Stimulated activated CD4-positive, alpha-beta T cell treated with anti-CD3 and anti-CD28 coated beads, Interleukin-4, amount 100 ng/mL, for 24 hours (primary cell): ENCODE measurements at regions not wholly inside any gene's neighbourhood (a gene's known extent, or its start where the extent isn't known, plus 50 kb on each side); places are given as distances from the start of the nearest gene placed in this dataset.

ENCODE experiments used
- DNase-seq: peaks from one replicate; pipeline ENCODE4 v3.0.0-alpha.2; 2020

DNA sequence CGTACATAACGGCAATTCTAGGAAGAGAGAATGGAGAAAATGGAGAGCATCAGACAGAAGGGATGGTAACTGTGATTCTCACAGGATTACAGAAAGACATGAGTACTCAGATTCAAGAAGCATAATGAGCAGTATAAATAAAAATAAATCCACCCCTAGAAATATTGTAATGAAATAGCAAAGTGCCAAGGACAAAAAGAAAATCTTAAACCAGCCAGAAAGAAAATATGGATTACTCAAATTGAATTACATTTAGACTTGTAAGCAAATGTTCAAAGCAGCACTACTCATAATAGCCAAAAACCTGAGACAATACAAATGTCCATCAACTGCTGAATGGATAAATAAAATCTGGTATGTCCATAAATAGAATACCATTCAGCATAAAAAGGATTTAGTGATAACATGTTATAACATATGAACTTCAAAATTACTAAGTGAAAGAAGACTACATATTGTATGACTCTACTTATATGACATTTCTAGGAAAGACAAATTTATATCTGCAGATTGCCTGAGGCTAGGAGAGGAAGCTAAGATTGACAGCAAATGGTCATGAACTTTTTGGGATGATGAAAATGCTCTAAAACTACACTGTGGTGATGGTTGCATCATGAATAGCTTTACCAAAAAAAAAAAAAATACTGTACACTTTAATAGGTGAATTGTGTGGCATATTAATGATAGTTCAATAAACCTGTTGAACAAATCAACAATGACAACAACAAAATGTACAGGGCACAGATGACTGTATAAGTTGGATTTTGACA lies 63.4 kb upstream of the SPTBN1 start:
- no peak for DNase-seq

DNA sequence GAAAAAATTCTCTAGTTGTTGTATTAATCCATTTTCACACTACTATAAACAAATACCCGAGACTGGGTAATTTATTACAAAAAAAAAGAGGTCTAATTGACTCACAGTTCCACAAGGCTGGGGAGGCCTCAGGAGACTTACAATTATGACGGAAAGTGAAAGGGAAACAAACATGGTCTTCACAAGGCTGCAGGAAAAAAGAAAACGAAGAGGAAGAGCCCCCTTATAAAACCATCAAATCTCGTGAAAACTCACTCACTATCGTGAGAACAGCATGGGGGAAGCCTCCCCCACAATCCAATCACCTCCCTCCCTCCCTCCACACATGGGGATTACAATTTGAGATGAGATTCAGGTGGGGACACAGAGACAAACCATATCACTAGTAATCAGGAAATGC lies 61.7 kb upstream of the SPTBN1 start:
- peak; percentile 5 for DNase-seq

DNA sequence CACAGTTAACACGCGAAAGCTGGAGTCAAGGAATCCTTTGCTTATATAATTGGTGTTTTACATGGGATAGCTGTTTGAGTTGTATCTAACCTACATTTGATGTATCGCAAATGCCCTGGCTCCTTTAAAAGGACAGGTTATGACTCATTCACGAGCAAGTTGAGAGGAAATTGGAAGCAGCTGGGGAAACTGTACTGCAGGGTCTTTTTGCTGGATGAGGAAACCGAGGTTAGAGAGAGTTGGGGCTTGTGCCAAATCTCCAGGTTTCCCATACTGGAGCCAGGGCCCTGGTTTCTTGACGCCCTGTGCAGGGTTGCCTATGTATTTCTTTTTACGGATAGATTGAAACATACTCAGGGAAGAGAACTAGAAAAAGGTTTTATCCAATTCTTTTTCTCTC lies 60.0 kb upstream of the SPTBN1 start:
- no peak for DNase-seq

DNA sequence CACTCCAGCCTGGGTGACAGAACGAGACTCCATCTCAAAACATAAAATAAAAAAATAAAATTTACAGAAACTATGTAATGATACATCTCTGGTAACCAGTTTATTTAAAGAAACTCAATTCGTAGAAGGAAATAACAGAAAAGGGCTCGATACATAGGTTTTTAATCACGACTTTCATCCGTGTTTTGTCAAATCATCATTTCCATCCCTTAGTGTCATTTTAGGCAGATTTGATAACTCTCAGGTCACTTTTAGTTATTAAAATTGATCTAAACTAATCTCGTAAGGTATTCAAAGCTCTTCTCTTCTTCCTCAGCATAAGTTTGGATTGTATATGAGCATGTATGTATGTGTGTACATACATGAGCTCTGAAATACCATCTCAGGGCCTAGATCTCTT lies 59.3 kb upstream of the SPTBN1 start:
- no peak for DNase-seq

DNA sequence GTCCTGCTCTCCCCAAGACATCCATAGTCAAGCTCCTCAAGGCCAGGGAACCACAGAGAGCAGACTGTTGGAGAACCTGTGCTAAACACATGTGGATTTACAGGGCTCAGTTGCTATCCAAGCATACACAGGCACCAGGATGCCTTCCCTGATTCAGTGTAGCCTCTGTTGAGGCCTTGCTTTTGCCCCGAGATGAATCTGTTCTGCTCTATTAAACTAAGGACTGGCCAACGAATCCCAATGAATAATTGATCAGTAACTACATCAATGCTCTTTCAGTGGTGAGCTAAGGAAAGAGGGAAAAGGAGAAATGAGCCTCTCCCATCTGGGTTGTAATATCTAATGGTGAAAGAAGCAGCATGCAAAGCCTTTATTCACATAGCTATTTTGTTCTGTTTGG lies 58.7 kb upstream of the SPTBN1 start:
- no peak for DNase-seq

DNA sequence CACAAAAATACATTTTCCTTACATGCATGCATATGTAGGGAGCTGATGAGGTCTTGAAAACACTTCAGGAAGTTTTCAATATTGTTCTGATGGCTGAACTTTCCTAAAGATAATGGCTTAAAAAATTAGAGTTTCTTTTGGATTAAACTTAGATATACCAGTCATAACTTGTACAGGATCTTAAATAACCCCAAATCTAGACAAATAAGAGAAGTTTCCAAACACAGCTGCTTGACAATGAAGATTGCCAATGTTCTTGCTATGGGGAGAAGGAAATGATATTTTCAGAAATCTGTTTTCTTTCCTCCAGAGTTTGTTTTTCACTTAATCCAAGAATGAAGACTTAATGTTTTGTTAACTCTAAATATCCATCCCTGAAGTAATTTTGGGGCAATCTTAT lies 54.6 kb upstream of the SPTBN1 start:
- DNase-seq, result no peak

DNA sequence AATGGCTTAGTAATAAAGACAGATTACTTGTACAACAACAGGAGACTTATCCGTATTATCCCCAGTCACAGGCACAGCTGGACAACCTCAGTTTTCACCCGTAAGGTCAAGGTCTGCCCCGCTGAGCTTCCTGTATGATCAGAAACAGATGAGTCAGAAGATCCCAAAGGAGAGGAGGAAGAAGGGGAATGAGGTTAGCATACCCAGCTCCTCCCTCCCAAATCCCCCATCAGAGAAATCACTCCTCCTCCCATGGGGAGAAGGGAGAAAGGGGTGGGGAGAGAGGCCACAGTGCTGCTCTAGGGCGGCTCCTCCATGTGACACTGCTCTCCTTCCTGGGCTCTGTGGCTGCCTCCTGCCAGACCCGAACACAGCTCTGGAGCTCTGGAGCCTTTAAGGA lies 53.8 kb upstream of the SPTBN1 start:
- DNase-seq, result no peak

DNA sequence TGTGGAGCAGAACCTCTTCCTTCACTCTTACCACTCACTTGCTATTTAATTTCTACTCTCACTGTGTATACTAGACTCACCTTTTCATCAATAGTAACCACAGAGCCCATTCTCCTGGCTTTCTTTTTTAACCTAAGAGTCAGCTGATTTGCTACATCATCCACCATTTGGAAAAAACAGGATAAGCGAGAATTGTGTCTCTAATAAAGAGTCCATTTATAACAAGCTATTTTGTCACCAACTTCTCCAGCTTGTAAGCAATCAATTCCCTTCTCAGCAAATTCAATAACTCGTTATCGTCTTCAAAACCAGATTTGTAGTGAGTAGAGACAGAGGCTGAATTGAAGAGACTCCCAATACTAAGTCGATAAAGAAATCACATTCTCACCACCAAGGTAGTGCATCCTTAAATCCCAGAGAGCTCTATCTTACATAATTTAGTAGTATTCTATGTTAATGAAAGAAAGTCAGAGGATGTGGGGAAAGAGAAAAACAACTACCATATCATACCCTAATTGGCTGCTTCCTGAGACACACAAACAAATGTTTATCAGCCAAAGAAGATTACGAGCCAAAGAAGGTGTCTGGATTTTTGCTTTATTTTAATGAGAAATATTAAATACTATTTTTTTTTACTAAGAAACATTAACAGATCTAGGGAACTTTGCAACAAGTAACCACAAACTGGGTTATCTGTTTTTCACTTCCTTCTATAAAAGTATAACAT lies 52.5 kb upstream of the SPTBN1 start:
- no peak for DNase-seq

DNA sequence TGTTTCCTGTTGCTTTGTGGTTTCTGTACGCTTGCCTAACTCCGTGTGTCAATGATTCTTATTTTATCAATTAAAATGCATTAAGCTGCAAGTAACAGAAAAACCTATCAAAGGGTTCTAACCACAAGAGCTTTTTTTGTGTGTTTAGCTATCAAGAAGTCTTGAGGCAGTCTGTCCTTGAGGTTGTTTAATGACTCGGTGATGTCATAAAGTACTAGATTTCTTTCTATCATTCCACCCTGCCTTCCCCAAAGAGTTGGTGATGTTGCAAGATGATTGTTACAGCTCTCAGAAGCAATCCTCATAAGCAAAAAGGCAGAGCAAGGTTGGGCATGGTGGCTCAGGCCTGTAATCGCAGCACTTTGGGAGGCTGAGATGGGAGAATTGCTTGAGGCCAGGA lies 51.9 kb upstream of the SPTBN1 start:
- DNase-seq, result no peak

DNA sequence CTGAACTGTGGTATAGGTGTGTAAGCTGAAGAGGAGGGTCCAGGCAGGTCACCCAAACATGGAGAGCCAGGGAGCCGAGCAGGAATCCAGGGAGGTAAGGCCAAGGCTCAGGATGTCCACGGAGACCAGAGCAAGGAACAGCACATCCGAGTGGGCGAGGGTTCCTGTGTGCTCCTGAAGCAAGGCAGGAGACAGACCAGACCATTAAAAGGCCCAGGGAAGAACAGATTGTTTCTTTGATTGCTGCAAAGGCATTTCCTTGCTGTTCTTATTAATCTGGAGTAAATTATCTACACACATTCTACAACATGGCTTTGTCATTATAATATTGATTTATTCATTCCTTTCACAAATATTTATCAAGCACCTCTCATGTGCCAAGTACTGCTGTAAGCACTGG lies 50.1 kb upstream of the SPTBN1 start:
- DNase-seq, result no peak
